Parathyroid adenoma (tissue), 2 donors: ENCODE measurements at regions not wholly inside any gene's neighbourhood (a gene's known extent, or its start where the extent isn't known, plus 50 kb on each side); places are given as distances from the start of the nearest gene placed in this dataset.

Experiments
- H2AFZ ChIP-seq: fragments of 300-600 bp; sonication (generic); one replicate; pipeline ENCODE4 v1.7.0; 2017; ENCODE audit warnings: antibody characterized with exemption, mild to moderate bottlenecking
- H3K27ac ChIP-seq: fragments of 300-600 bp; sonication (generic); one replicate; pipeline ENCODE4 v1.7.0; 2017
- H3K27me3 ChIP-seq: fragments of 300-600 bp; sonication (generic); one replicate; pipeline ENCODE4 v1.7.0; 2017; ENCODE audit warnings: low read length; ENCODE audit not compliant: control insufficient read depth, insufficient read depth
- H3K36me3 ChIP-seq: fragments of 300-600 bp; sonication (generic); one replicate; pipeline ENCODE4 v1.7.0; 2017; ENCODE audit warnings: low read length; ENCODE audit not compliant: control insufficient read depth, insufficient read depth
- H3K4me1 ChIP-seq: fragments of 300-600 bp; sonication (generic); one replicate; pipeline ENCODE4 v1.7.0; 2017; ENCODE audit warnings: control low read depth
- H3K4me2 ChIP-seq: fragments of 300-600 bp; sonication (generic); one replicate; pipeline ENCODE4 v1.7.0; 2017; ENCODE audit warnings: low read length
- H3K4me3 ChIP-seq: fragments of 300-600 bp; sonication (generic); one replicate; pipeline ENCODE4 v1.7.0; 2017; ENCODE audit warnings: low read depth, low read length
- H3K79me2 ChIP-seq: fragments of 300-600 bp; sonication (generic); one replicate; pipeline ENCODE4 v1.7.0; 2017; ENCODE audit warnings: control low read depth
- H3K9ac ChIP-seq: fragments of 300-600 bp; sonication (generic); one replicate; pipeline ENCODE4 v1.7.0; 2017; ENCODE audit warnings: mild to moderate bottlenecking
- H3K9me3 ChIP-seq: fragments of 300-600 bp; sonication (generic); one replicate; pipeline ENCODE4 v1.7.0; 2017; ENCODE audit warnings: low read length; ENCODE audit not compliant: control insufficient read depth
- CTCF ChIP-seq: fragments of 300-600 bp; sonication (generic); IDR thresholded peaks from one replicate; pipeline ENCODE4 v1.7.0; 2017; ENCODE audit warnings: antibody characterized with exemption, mild to moderate bottlenecking
- donor health status: primary hyperparathyroidism.

- Histone ChIP-seq H3K4me2 (no peak overlapping the region), H3K4me3 (no peak overlapping the region), H3K9ac (no peak overlapping the region), H3K9me3 (no peaks in the 10 kb centered on the region), H3K79me2 (no peaks in the 10 kb centered on the region), H2AFZ (no peak overlapping the region), H3K36me3 (no peaks in the 10 kb centered on the region), H3K27ac (no peak overlapping the region), H3K27me3 (no peaks in the 10 kb centered on the region), H3K4me1 (no peaks in the 10 kb centered on the region)
- TF ChIP-seq CTCF = no peak
These were observed 908.1 kb downstream of the GALC start for GRCh38 chr14:87084908-87085307.

- H3K27me3 ChIP-seq = no peaks in the 10 kb centered on the region
- H3K79me2 ChIP-seq = no peaks in the 10 kb centered on the region
- H3K27ac ChIP-seq = no peak overlapping the region
- H2AFZ ChIP-seq = no peak overlapping the region
- no peaks in the 10 kb centered on the region for H3K36me3 ChIP-seq
- no peak overlapping the region for H3K4me3 ChIP-seq
- no peaks in the 10 kb centered on the region for H3K4me1 ChIP-seq
- no peaks in the 10 kb centered on the region for H3K9me3 ChIP-seq
- H3K9ac ChIP-seq = no peak overlapping the region
- no peak overlapping the region for H3K4me2 ChIP-seq
- no peak for TF ChIP-seq CTCF
These were observed 910.1 kb downstream of the GALC start for GRCh38 chr14:87082917-87083316.

- Histone ChIP-seq H3K79me2 (no peaks in the 10 kb centered on the region), H3K4me1 (no peaks in the 10 kb centered on the region), H3K27ac (no peak overlapping the region), H3K9me3 (no peaks in the 10 kb centered on the region), H3K27me3 (no peaks in the 10 kb centered on the region), H3K4me3 (no peak overlapping the region), H2AFZ (no peak overlapping the region), H3K4me2 (no peak overlapping the region), H3K36me3 (no peaks in the 10 kb centered on the region), H3K9ac (no peak overlapping the region)
- no peak for TF ChIP-seq CTCF
These were observed 912.0 kb downstream of the GALC start for GRCh38 chr14:87081004-87081403.

- no peaks in the 10 kb centered on the region for H3K27me3 ChIP-seq
- H3K9ac ChIP-seq = no peak overlapping the region
- H3K36me3 ChIP-seq = no peaks in the 10 kb centered on the region
- H3K4me1 ChIP-seq = no peaks in the 10 kb centered on the region
- H2AFZ ChIP-seq = no peak overlapping the region
- H3K9me3 ChIP-seq = no peaks in the 10 kb centered on the region
- no peak overlapping the region for H3K27ac ChIP-seq
- no peak overlapping the region for H3K4me2 ChIP-seq
- H3K79me2 ChIP-seq = no peaks in the 10 kb centered on the region
- H3K4me3 ChIP-seq = no peak overlapping the region
- no peak for TF ChIP-seq CTCF
These were observed 912.8 kb downstream of the GALC start for GRCh38 chr14:87080146-87080545.

- H3K27ac ChIP-seq = no peak overlapping the region
- no peaks in the 10 kb centered on the region for H3K36me3 ChIP-seq
- no peaks in the 10 kb centered on the region for H3K4me1 ChIP-seq
- no peak for TF ChIP-seq CTCF
- no peaks in the 10 kb centered on the region for H3K79me2 ChIP-seq
- H3K4me3 ChIP-seq = no peak overlapping the region
- H3K4me2 ChIP-seq = no peak overlapping the region
- H3K27me3 ChIP-seq = no peaks in the 10 kb centered on the region
- H3K9me3 ChIP-seq = no peaks in the 10 kb centered on the region
- H2AFZ ChIP-seq = no peak overlapping the region
- H3K9ac ChIP-seq = no peak overlapping the region
These were observed 913.6 kb downstream of the GALC start for GRCh38 chr14:87079416-87079815.
